ENCODE measurements at regions not wholly inside any gene's neighbourhood (a gene's known extent, or its start where the extent isn't known, plus 50 kb on each side); places are given as distances from the start of the nearest gene placed in this dataset.

DNA sequence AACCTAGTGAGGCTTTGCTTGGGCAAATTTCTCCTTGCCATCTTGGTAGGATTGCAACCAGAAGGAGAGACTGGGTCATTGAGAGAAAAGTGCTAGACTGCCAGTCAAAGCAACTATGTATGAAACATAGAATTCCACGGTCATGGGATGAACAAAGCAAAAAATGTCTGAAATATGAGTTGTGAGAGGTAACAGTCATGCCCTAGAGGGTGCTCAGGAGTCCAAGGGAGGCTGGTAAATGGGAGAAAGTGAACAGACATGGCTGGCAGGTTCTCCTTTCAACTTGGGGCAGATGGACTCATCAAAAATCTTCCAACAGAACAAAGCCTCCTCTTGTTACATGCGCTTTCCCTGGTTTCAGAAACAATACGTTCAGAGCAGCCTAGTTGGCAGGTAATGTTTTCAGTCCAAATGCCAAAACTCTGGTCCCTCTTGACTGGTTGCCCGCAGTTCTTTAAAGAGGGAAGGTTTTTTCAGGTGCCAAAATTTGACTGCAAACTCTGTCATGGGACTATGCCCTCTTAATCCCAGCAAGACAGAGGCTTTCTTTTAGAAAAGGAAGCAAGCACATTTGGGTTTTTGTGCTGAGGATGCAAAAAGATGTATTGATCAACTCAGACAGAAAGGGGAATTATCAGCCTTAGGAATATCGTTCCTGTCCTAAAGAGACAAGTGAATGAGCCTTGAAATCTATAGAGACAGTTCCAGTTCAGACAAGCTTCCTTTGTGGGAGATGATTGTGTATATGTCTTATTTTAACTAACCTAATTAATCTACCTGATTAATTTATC lies 68.5 kb upstream of the SASH1 start:
- Histone ChIP-seq H3K27ac (ENCODE audit: low read depth, low read length) (no peak overlapping the region), H3K23me2 (ENCODE audit: low read depth, low read length) (no peaks in the 10 kb centered on the region), H4K20me1 (replicated peaks in 1 of 2; ENCODE audit: control insufficient read depth in 1 of 2, insufficient read depth in 2 of 2, low read length in 2 of 2) (no peaks in the 10 kb centered on the region), H2BK5ac (ENCODE audit: low read depth, low read length) (no peak overlapping the region), H3K27me3 (replicated peaks in 1 of 4; ENCODE audit: control insufficient read depth in 3 of 4, extremely low read depth in 1 of 4, insufficient read depth in 3 of 4, low read length in 3 of 4) (no peaks in the 10 kb centered on the region), H2BK15ac (ENCODE audit: low read length) (no peak overlapping the region), H4K8ac (ENCODE audit: extremely low read depth, insufficient read depth, low read length) (no peak overlapping the region), H2BK12ac (ENCODE audit: low read depth, low read length) (no peak overlapping the region), H3K4me2 (ENCODE audit: insufficient read depth in 1 of 2, low read depth in 2 of 2, low read length in 2 of 2) (no peak overlapping the region), H3K9ac (replicated peaks in 1 of 4; ENCODE audit: extremely low read depth in 1 of 4, low read depth in 3 of 4, low read length in 3 of 4) (no peak overlapping the region), H3K36me3 (ENCODE audit: control insufficient read depth in 2 of 4, insufficient read depth in 4 of 4, low read length in 3 of 4) (no peaks in the 10 kb centered on the region), H3K23ac (ENCODE audit: insufficient read length) (no peak overlapping the region), H3K4ac (replicated peaks; ENCODE audit: insufficient read length, low read depth, low read length) (no peak overlapping the region), H3K56ac (replicated peaks; ENCODE audit: insufficient read length, low read depth, low read length) (no peak overlapping the region), H3K18ac (ENCODE audit: extremely low read depth, low read length) (no peak overlapping the region), H3K79me1 (ENCODE audit: low read depth, low read length) (no peaks in the 10 kb centered on the region; the same call in 1 of the 2 replicates), H2AK5ac (ENCODE audit: low read depth, low read length) (no peak overlapping the region), H4K5ac (ENCODE audit: insufficient read length, low read depth, low read length) (no peak overlapping the region), H3K4me3 (ENCODE audit: extremely low read depth in 1 of 4, insufficient read depth in 2 of 4, low read depth in 3 of 4, low read length in 4 of 4) (no peak overlapping the region), H2BK20ac (ENCODE audit: low read length) (no peak overlapping the region), H4K91ac (replicated peaks; ENCODE audit: insufficient read length, low read length) (no peak overlapping the region), H3K14ac (ENCODE audit: insufficient read length) (no peak overlapping the region), H2AFZ (ENCODE audit: low read length) (no peak overlapping the region), H3K79me2 (ENCODE audit: control insufficient read depth in 1 of 2, insufficient read depth in 2 of 2, low read length in 2 of 2) (no peaks in the 10 kb centered on the region), H3K4me1 (replicated peaks in 1 of 4; ENCODE audit: control insufficient read depth in 3 of 4, insufficient read depth in 4 of 4, low read length in 3 of 4) (peaks cover 0 to 2% (median 0%) of the 10 kb centered on the region in 4 experiments; a peak in 1 of 7 replicates), H3K9me3 (ENCODE audit: insufficient read depth in 2 of 2, low read depth in 1 of 2, low read length in 1 of 2) (no peaks in the 10 kb centered on the region), H2BK120ac (replicated peaks; ENCODE audit: low read depth, low read length) (no peak overlapping the region)
- POLR2A ChIA-PET (ENCODE audit: partially characterized antibody), result no interaction called here
- WGBS, 2 experiments (ENCODE audit: extremely low coverage in 1 of 2, insufficient coverage in 1 of 2, insufficient read length in 1 of 2, insufficient replicate concordance in 2 of 2, low coverage in 1 of 2, low lambda C conversion rate in 2 of 2, missing lambda C conversion rate in 1 of 2), result 92% methylated on average over 5 of the region's 5 CpGs; no CpG with 5 or more reads in 1 of the 2 experiments
- DNase-seq (ENCODE audit: low read depth in 1 of 2, low spot score in 2 of 2) (no peak), FAIRE-seq (no peak)
- CTCF ChIA-PET (ENCODE audit: partially characterized antibody), result interaction anchor here (0.6 to 0.7 kb wide), 2 partner anchors 97 to 100 kb away, joined by 4 to 6 read pairs; no protein-coding TSS in a partner anchor
- no peak for TF ChIP-seq HDAC6 (IDR thresholded peaks at IDR 0.05; ENCODE audit: low read depth, low read length)
- TF ChIP-seq SP2 (IDR thresholded peaks at IDR 0.05; ENCODE audit: low read length), result no peak
- TF ChIP-seq EP300 (IDR thresholded peaks at IDR 0.05; ENCODE audit: borderline replicate concordance in 1 of 2, low read depth in 2 of 2, low read length in 2 of 2), result no peak
- TF ChIP-seq SIX5 (IDR thresholded peaks at IDR 0.05; ENCODE audit: low read depth, low read length), result no peak
- no peak for TF ChIP-seq TAF7 (optimal IDR thresholded peaks at IDR 0.05; ENCODE audit: borderline replicate concordance, low read depth, low read length)
- TF ChIP-seq BACH1 (IDR thresholded peaks at IDR 0.05; ENCODE audit: low read length), result no peak
- TF ChIP-seq YY1 (IDR thresholded peaks at IDR 0.05; ENCODE audit: low read depth, low read length), result no peak
- no peak for TF ChIP-seq SIRT6 (IDR thresholded peaks at IDR 0.05; ENCODE audit: low read length)
- TF ChIP-seq ZNF274 (IDR thresholded peaks at IDR 0.05; ENCODE audit: borderline replicate concordance, extremely low read depth, low read length), result no peak
- TF ChIP-seq, protein P1, sequence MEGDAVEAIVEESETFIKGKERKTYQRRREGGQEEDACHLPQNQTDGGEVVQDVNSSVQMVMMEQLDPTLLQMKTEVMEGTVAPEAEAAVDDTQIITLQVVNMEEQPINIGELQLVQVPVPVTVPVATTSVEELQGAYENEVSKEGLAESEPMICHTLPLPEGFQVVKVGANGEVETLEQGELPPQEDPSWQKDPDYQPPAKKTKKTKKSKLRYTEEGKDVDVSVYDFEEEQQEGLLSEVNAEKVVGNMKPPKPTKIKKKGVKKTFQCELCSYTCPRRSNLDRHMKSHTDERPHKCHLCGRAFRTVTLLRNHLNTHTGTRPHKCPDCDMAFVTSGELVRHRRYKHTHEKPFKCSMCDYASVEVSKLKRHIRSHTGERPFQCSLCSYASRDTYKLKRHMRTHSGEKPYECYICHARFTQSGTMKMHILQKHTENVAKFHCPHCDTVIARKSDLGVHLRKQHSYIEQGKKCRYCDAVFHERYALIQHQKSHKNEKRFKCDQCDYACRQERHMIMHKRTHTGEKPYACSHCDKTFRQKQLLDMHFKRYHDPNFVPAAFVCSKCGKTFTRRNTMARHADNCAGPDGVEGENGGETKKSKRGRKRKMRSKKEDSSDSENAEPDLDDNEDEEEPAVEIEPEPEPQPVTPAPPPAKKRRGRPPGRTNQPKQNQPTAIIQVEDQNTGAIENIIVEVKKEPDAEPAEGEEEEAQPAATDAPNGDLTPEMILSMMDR (IDR thresholded peaks at IDR 0.05; ENCODE audit: control extremely low read depth in 1 of 3, insufficient read depth in 1 of 3, low read depth in 1 of 3, low read length in 3 of 3), result no peak
- TF ChIP-seq TEAD4 (IDR thresholded peaks at IDR 0.05; ENCODE audit: low read depth, low read length), result no peak

Data from H1 (cell line).